OCI-LY1 (cell line): ENCODE measurements at regions not wholly inside any gene's neighbourhood (a gene's known extent, or its start where the extent isn't known, plus 50 kb on each side); places are given as distances from the start of the nearest gene placed in this dataset.

ENCODE experiments used
- EZH2 ChIP-seq: fragments of 200-600 bp; sonication (generic), shearing (Covaris generic); IDR thresholded peaks from 2 replicates; pipeline ENCODE4 v1.8.0; 2017; ENCODE audit warnings: borderline replicate concordance, mixed run types, mild to moderate bottlenecking, antibody characterized with exemption, low read length, moderate library complexity, mixed read lengths
- TF ChIP-seq, protein P1 (sequence below): fragments of 200-600 bp; sonication (generic), shearing (Covaris generic); IDR thresholded peaks from 2 replicates; pipeline ENCODE4 v1.5.1; 2017; ENCODE audit warnings: mild to moderate bottlenecking, antibody characterized with exemption, low read length, moderate library complexity, mixed read lengths

DNA sequence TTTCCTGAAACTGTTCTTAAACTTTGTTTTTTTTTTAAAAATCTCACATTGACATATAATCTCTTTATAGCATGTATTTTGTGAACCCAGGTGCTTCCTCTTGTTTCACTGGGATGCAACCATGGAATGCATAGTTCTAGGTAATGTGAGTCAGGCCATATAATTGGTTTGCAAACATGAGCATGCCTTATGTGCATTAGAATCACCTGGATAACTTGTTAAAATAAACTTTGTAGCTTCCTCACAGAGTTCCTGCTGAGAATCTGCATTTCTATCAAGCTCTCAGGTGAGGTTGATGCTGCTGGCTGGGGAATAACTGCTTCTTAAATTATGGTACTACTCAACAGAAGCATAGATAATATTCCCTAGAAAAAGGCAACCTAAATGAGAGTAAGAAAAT is 940.3 kb upstream of the LCORL start:
- TF ChIP-seq, protein P1, sequence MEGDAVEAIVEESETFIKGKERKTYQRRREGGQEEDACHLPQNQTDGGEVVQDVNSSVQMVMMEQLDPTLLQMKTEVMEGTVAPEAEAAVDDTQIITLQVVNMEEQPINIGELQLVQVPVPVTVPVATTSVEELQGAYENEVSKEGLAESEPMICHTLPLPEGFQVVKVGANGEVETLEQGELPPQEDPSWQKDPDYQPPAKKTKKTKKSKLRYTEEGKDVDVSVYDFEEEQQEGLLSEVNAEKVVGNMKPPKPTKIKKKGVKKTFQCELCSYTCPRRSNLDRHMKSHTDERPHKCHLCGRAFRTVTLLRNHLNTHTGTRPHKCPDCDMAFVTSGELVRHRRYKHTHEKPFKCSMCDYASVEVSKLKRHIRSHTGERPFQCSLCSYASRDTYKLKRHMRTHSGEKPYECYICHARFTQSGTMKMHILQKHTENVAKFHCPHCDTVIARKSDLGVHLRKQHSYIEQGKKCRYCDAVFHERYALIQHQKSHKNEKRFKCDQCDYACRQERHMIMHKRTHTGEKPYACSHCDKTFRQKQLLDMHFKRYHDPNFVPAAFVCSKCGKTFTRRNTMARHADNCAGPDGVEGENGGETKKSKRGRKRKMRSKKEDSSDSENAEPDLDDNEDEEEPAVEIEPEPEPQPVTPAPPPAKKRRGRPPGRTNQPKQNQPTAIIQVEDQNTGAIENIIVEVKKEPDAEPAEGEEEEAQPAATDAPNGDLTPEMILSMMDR, result no peak
- TF ChIP-seq EZH2, result no peak
